ENCODE measurements at regions not wholly inside any gene's neighbourhood (a gene's known extent, or its start where the extent isn't known, plus 50 kb on each side); places are given as distances from the start of the nearest gene placed in this dataset.

GRCh38 chr13:76454991-76455390 lies 431.2 kb downstream of the KCTD12 start:
- intact Hi-C loops (cut with DNase I) = no loop called here
- ATAC-seq (no peak), DNase-seq (ENCODE audit: missing footprints) (no peak)

GRCh38 chr13:76449716-76450115 lies 436.5 kb downstream of the KCTD12 start:
- ATAC-seq (no peak), DNase-seq (ENCODE audit: missing footprints) (no peak)
- intact Hi-C loops (cut with DNase I) = no loop called here

GRCh38 chr13:76446191-76446590 lies 440.0 kb downstream of the KCTD12 start:
- ATAC-seq (no peak), DNase-seq (ENCODE audit: missing footprints) (no peak)
- intact Hi-C loops (cut with DNase I) = no loop called here

- ATAC-seq (no peak), DNase-seq (ENCODE audit: missing footprints) (no peak)
- intact Hi-C loops (cut with DNase I) = no loop called here
These were observed 445.6 kb downstream of the KCTD12 start for GRCh38 chr13:76440568-76440967.

GRCh38 chr13:76439546-76439945 lies 446.7 kb downstream of the KCTD12 start:
- intact Hi-C loops (cut with DNase I) = no loop called here
- ATAC-seq (no peak), DNase-seq (ENCODE audit: missing footprints) (no peak)

- no peak for DNase-seq (ENCODE audit: missing footprints)
These were observed 448.2 kb downstream of the KCTD12 start for GRCh38 chr13:76438050-76438449.

GRCh38 chr13:76425935-76426334 lies 460.3 kb downstream of the KCTD12 start:
- DNase-seq (ENCODE audit: missing footprints) (no peak), ATAC-seq (peak; percentile 86)
- intact Hi-C loops (cut with DNase I) = no loop called here

More at GRCh38 chr13:76438050-76438449, 448.2 kb downstream of the KCTD12 start:
- intact Hi-C loops (cut with DNase I) = no loop called here
- ATAC-seq = no peak

GRCh38 chr13:76421011-76421410 lies 465.2 kb downstream of the KCTD12 start:
- DNase-seq (ENCODE audit: missing footprints) (peak; percentile 51), ATAC-seq (no peak)
- intact Hi-C loops (cut with DNase I) = no loop called here

- DNase-seq (ENCODE audit: missing footprints) (no peak), ATAC-seq (no peak)
- intact Hi-C loops (cut with DNase I) = no loop called here
These were observed 467.8 kb downstream of the KCTD12 start for GRCh38 chr13:76418404-76418803.

- DNase-seq (ENCODE audit: missing footprints) = no peak
- intact Hi-C loops (cut with DNase I) = no loop called here
- ATAC-seq = no peak
These were observed 471.9 kb downstream of the KCTD12 start for GRCh38 chr13:76414320-76414719.

- intact Hi-C loops (cut with DNase I) = no loop called here
- ATAC-seq = no peak
- DNase-seq (ENCODE audit: missing footprints) = no peak
These were observed 480.0 kb downstream of the KCTD12 start for GRCh38 chr13:76406243-76406642.

GRCh38 chr13:76398425-76398824 lies 487.8 kb downstream of the KCTD12 start:
- ATAC-seq = no peak
- no peak for DNase-seq (ENCODE audit: missing footprints)
- intact Hi-C loops (cut with DNase I) = no loop called here

GRCh38 chr13:76397413-76397812 lies 488.8 kb downstream of the KCTD12 start:
- ATAC-seq = no peak
- no peak for DNase-seq (ENCODE audit: missing footprints)
- intact Hi-C loops (cut with DNase I) = no loop called here

GRCh38 chr13:76389321-76389720 lies 496.9 kb downstream of the KCTD12 start:
- no peak for ATAC-seq
- no peak for DNase-seq (ENCODE audit: missing footprints)
- intact Hi-C loops (cut with DNase I) = no loop called here

GRCh38 chr13:76387566-76387965 lies 498.6 kb downstream of the KCTD12 start:
- DNase-seq (ENCODE audit: missing footprints) (no peak), ATAC-seq (no peak)
- intact Hi-C loops (cut with DNase I) = no loop called here

- ATAC-seq = no peak
- intact Hi-C loops (cut with DNase I) = no loop called here
These were observed 499.9 kb downstream of the KCTD12 start for GRCh38 chr13:76386321-76386720.

GRCh38 chr13:76385586-76385985 lies 500.6 kb downstream of the KCTD12 start:
- no peak for ATAC-seq
- intact Hi-C loops (cut with DNase I) = no loop called here
- DNase-seq (ENCODE audit: missing footprints) = no peak

More at GRCh38 chr13:76386321-76386720, 499.9 kb downstream of the KCTD12 start:
- DNase-seq (ENCODE audit: missing footprints) = no peak

GRCh38 chr13:76383676-76384461 lies 502.3 kb downstream of the KCTD12 start:
- DNase-seq (ENCODE audit: missing footprints) (no peak), ATAC-seq (peak; percentile 44)

GRCh38 chr13:76380446-76381065 lies 505.6 kb downstream of the KCTD12 start:
- intact Hi-C loops (cut with DNase I) = no loop called here
- no peak for ATAC-seq
- DNase-seq (ENCODE audit: missing footprints) = no peak

More at GRCh38 chr13:76383676-76384461, 502.3 kb downstream of the KCTD12 start:
- intact Hi-C loops (cut with DNase I) = no loop called here

- no peak for ATAC-seq
- no peak for DNase-seq (ENCODE audit: missing footprints)
- intact Hi-C loops (cut with DNase I) = no loop called here
These were observed 506.7 kb downstream of the KCTD12 start for GRCh38 chr13:76379341-76380105.

All from Right ventricle myocardium inferior (tissue), 1 donor.